ENCODE measurements at regions not wholly inside any gene's neighbourhood (a gene's known extent, or its start where the extent isn't known, plus 50 kb on each side); places are given as distances from the start of the nearest gene placed in this dataset.
A peak's percentile ranks its signal among the peaks of the same experiment; 100 is the strongest.

GRCh38 chr20:20824924-20825584 is 112.6 kb upstream of the RALGAPA2 start (continued):
- TF ChIP-seq ZNF784 (CRISPR knock-in tag; IDR thresholded peaks at IDR 0.05; ENCODE audit: borderline replicate concordance): no peak
- no peak for TF ChIP-seq NR1H2 (CRISPR knock-in tag; IDR thresholded peaks at IDR 0.05; ENCODE audit: borderline replicate concordance, low read depth)
- TF ChIP-seq HDAC2 (CRISPR knock-in tag; IDR thresholded peaks at IDR 0.05): 0 out of 2 replicates have a peak, but pooled peaks have one; percentile 13
- TF ChIP-seq AFF4 (CRISPR knock-in tag; IDR thresholded peaks at IDR 0.05): no peak
- no peak for TF ChIP-seq TFAP4 (IDR thresholded peaks at IDR 0.05; ENCODE audit: borderline replicate concordance, low read depth)
- TF ChIP-seq ZNF687 (CRISPR knock-in tag; IDR thresholded peaks at IDR 0.05): peak; percentile 45; the same call in 1 of the 2 replicates
- no peak for TF ChIP-seq NR2F2 (IDR thresholded peaks at IDR 0.05; ENCODE audit: borderline replicate concordance, low read depth)
- no peak for TF ChIP-seq ZNF552 (CRISPR knock-in tag; IDR thresholded peaks at IDR 0.05; ENCODE audit: borderline replicate concordance)
- no peak for TF ChIP-seq SALL2 (CRISPR knock-in tag; IDR thresholded peaks at IDR 0.05)
- TF ChIP-seq TIGD3 (CRISPR knock-in tag; IDR thresholded peaks at IDR 0.05; ENCODE audit: borderline replicate concordance): no peak
- TF ChIP-seq ZSCAN12 (CRISPR knock-in tag; IDR thresholded peaks at IDR 0.05): no peak
- TF ChIP-seq ZNF674 (CRISPR knock-in tag; IDR thresholded peaks at IDR 0.05; ENCODE audit: low read depth): no peak
- no peak for TF ChIP-seq KLF13 (CRISPR knock-in tag; IDR thresholded peaks at IDR 0.05)
- no peak for TF ChIP-seq TCF12 (IDR thresholded peaks at IDR 0.05)
- no peak for TF ChIP-seq TCF12 (CRISPR knock-in tag; IDR thresholded peaks at IDR 0.05)
- TF ChIP-seq RELA (CRISPR knock-in tag; IDR thresholded peaks at IDR 0.05): no peak
